SJCRH30 (cell line): ENCODE measurements at regions not wholly inside any gene's neighbourhood (a gene's known extent, or its start where the extent isn't known, plus 50 kb on each side); places are given as distances from the start of the nearest gene placed in this dataset.

Source experiments
- DNase-seq, 2 experiments: peaks; one replicate each; pipeline ENCODE4 v3.0.0-alpha.2; 2015 to 2020
- H3K27ac ChIP-seq: fragments of 250-450 bp; sonication (Bioruptor Pico); 2 replicates; pipeline ENCODE4 v1.5.1; 2020; ENCODE audit warnings: mild to moderate bottlenecking, moderate library complexity
- H3K27me3 ChIP-seq: fragments of 250-450 bp; sonication (Bioruptor Pico); 2 replicates; pipeline ENCODE4 v1.5.1; 2020; ENCODE audit warnings: mild to moderate bottlenecking, moderate library complexity
- H3K36me3 ChIP-seq: fragments of 250-450 bp; sonication (Bioruptor Pico); 2 replicates; pipeline ENCODE4 v1.5.1; 2020; ENCODE audit warnings: mild to moderate bottlenecking, moderate library complexity
- H3K4me1 ChIP-seq: fragments of 250-450 bp; sonication (Bioruptor Pico); 2 replicates; pipeline ENCODE4 v1.5.1; 2020; ENCODE audit warnings: mild to moderate bottlenecking, moderate library complexity
- H3K4me3 ChIP-seq: fragments of 250-450 bp; sonication (Bioruptor Pico); 2 replicates; pipeline ENCODE4 v1.5.1; 2020; ENCODE audit warnings: mild to moderate bottlenecking, moderate library complexity
- H3K9me3 ChIP-seq: fragments of 250-450 bp; sonication (Bioruptor Pico); replicated peaks from 2 replicates; pipeline ENCODE4 v1.5.1; 2020; ENCODE audit warnings: mild to moderate bottlenecking, moderate library complexity

GRCh38 chr20:20970841-20971240, 135.3 kb downstream of the LINC00237 start:
- no peak overlapping the region for H3K4me3 ChIP-seq
- no peaks in the 10 kb centered on the region for H3K4me1 ChIP-seq
- H3K27ac ChIP-seq, result no peak overlapping the region
- H3K27me3 ChIP-seq, result no peaks in the 10 kb centered on the region
- DNase-seq, result no peak
- no peaks in the 10 kb centered on the region for H3K9me3 ChIP-seq
- no peaks in the 10 kb centered on the region for H3K36me3 ChIP-seq

- Histone ChIP-seq H3K4me1 (no peaks in the 10 kb centered on the region), H3K27me3 (no peaks in the 10 kb centered on the region; the same call in 1 of the 2 replicates), H3K27ac (no peak overlapping the region), H3K4me3 (no peak overlapping the region), H3K36me3 (no peaks in the 10 kb centered on the region), H3K9me3 (no peaks in the 10 kb centered on the region)
- DNase-seq, result no peak
Measured at GRCh38 chr20:20969701-20970280, 136.4 kb downstream of the LINC00237 start.

- Histone ChIP-seq H3K9me3 (no peaks in the 10 kb centered on the region), H3K27ac (no peak overlapping the region), H3K36me3 (no peaks in the 10 kb centered on the region), H3K27me3 (no peaks in the 10 kb centered on the region; the same call in 1 of the 2 replicates), H3K4me1 (no peaks in the 10 kb centered on the region), H3K4me3 (no peak overlapping the region)
- no peak for DNase-seq
Measured at GRCh38 chr20:20967564-20968184, 138.5 kb downstream of the LINC00237 start.

GRCh38 chr20:20966171-20966570, 140.0 kb downstream of the LINC00237 start:
- Histone ChIP-seq H3K36me3 (no peaks in the 10 kb centered on the region), H3K9me3 (no peaks in the 10 kb centered on the region), H3K4me3 (no peak overlapping the region), H3K27me3 (no peaks in the 10 kb centered on the region; the same call in 1 of the 2 replicates), H3K4me1 (no peaks in the 10 kb centered on the region), H3K27ac (no peak overlapping the region)
- no peak for DNase-seq

- H3K4me3 ChIP-seq, result no peak overlapping the region
- DNase-seq, result no peak
- no peaks in the 10 kb centered on the region for H3K36me3 ChIP-seq
- no peaks in the 10 kb centered on the region for H3K27me3 ChIP-seq
- H3K4me1 ChIP-seq, result 0 out of 2 replicates have a peak, but pooled peaks cover 6% of the 10 kb centered on the region
- no peak overlapping the region for H3K27ac ChIP-seq
- no peaks in the 10 kb centered on the region for H3K9me3 ChIP-seq
Measured at GRCh38 chr20:20959031-20959755, 147.0 kb downstream of the LINC00237 start.

- H3K36me3 ChIP-seq, result no peaks in the 10 kb centered on the region
- no peaks in the 10 kb centered on the region for H3K27me3 ChIP-seq
- H3K4me3 ChIP-seq, result peak overlapping the region; percentile 23
- peak; percentile 88 to 92 for DNase-seq
- peak overlapping the region; percentile 53 for H3K27ac ChIP-seq
- H3K9me3 ChIP-seq, result no peaks in the 10 kb centered on the region
- H3K4me1 ChIP-seq, result 0 out of 2 replicates have a peak, but pooled peaks cover 6% of the 10 kb centered on the region
Measured at GRCh38 chr20:20956513-20956931, 149.6 kb downstream of the LINC00237 start.

GRCh38 chr20:20955892-20956291, 150.3 kb downstream of the LINC00237 start:
- Histone ChIP-seq H3K27ac (peak overlapping the region; percentile 53; the same call in 1 of the 2 replicates), H3K4me3 (no peak overlapping the region), H3K27me3 (no peaks in the 10 kb centered on the region), H3K9me3 (no peaks in the 10 kb centered on the region), H3K36me3 (no peaks in the 10 kb centered on the region), H3K4me1 (0 out of 2 replicates have a peak, but pooled peaks cover 6% of the 10 kb centered on the region)
- DNase-seq, result peak in 1 of 2 experiments; percentile 25

- Histone ChIP-seq H3K27ac (no peak overlapping the region), H3K9me3 (no peaks in the 10 kb centered on the region), H3K27me3 (no peaks in the 10 kb centered on the region), H3K4me3 (no peak overlapping the region), H3K36me3 (no peaks in the 10 kb centered on the region), H3K4me1 (0 out of 2 replicates have a peak, but pooled peaks cover 6% of the 10 kb centered on the region)
- DNase-seq, result no peak
Measured at GRCh38 chr20:20953738-20954618, 152.2 kb downstream of the LINC00237 start.

- no peaks in the 10 kb centered on the region for H3K36me3 ChIP-seq
- no peak overlapping the region for H3K27ac ChIP-seq
- DNase-seq, result no peak
Measured at GRCh38 chr20:20950620-20951019, 155.5 kb downstream of the LINC00237 start.

GRCh38 chr20:20946122-20946759, 159.9 kb downstream of the LINC00237 start:
- Histone ChIP-seq H3K36me3 (no peaks in the 10 kb centered on the region), H3K27ac (peak overlapping the region; percentile 47), H3K9me3 (peaks cover 18% of the 10 kb centered on the region), H3K4me1 (0 out of 2 replicates have a peak, but pooled peaks cover 7% of the 10 kb centered on the region), H3K27me3 (no peaks in the 10 kb centered on the region), H3K4me3 (no peak overlapping the region)
- DNase-seq, result peak; percentile 75 to 83

More at GRCh38 chr20:20950620-20951019, 155.5 kb downstream of the LINC00237 start:
- Histone ChIP-seq H3K4me1 (0 out of 2 replicates have a peak, but pooled peaks cover 7% of the 10 kb centered on the region), H3K4me3 (no peak overlapping the region), H3K9me3 (peaks cover 6% of the 10 kb centered on the region), H3K27me3 (no peaks in the 10 kb centered on the region)

GRCh38 chr20:20941468-20941889, 164.7 kb downstream of the LINC00237 start:
- Histone ChIP-seq H3K4me3 (no peak overlapping the region), H3K4me1 (0 out of 2 replicates have a peak, but pooled peaks cover 2% of the 10 kb centered on the region), H3K27me3 (no peaks in the 10 kb centered on the region), H3K9me3 (peaks cover 18% of the 10 kb centered on the region), H3K27ac (no peak overlapping the region), H3K36me3 (no peaks in the 10 kb centered on the region)
- DNase-seq, result no peak

- H3K27ac ChIP-seq, result no peak overlapping the region
- H3K9me3 ChIP-seq, result no peaks in the 10 kb centered on the region
- H3K4me3 ChIP-seq, result no peak overlapping the region
- H3K4me1 ChIP-seq, result no peaks in the 10 kb centered on the region
- no peaks in the 10 kb centered on the region for H3K27me3 ChIP-seq
- H3K36me3 ChIP-seq, result no peaks in the 10 kb centered on the region
- DNase-seq, result no peak
Measured at GRCh38 chr20:20939006-20939405, 167.2 kb downstream of the LINC00237 start.

- no peak overlapping the region for H3K4me3 ChIP-seq
- H3K4me1 ChIP-seq, result no peaks in the 10 kb centered on the region
- H3K9me3 ChIP-seq, result no peaks in the 10 kb centered on the region
- H3K27me3 ChIP-seq, result no peaks in the 10 kb centered on the region
- no peaks in the 10 kb centered on the region for H3K36me3 ChIP-seq
- no peak overlapping the region for H3K27ac ChIP-seq
- DNase-seq, result no peak
Measured at GRCh38 chr20:20938599-20938998, 167.6 kb downstream of the LINC00237 start.

GRCh38 chr20:20938131-20938530, 168.0 kb downstream of the LINC00237 start:
- H3K9me3 ChIP-seq, result no peaks in the 10 kb centered on the region
- no peak overlapping the region for H3K4me3 ChIP-seq
- H3K27me3 ChIP-seq, result no peaks in the 10 kb centered on the region
- H3K4me1 ChIP-seq, result no peaks in the 10 kb centered on the region
- no peaks in the 10 kb centered on the region for H3K36me3 ChIP-seq
- no peak overlapping the region for H3K27ac ChIP-seq
- DNase-seq, result no peak
